Nephron (organoid): ENCODE measurements at regions not wholly inside any gene's neighbourhood (a gene's known extent, or its start where the extent isn't known, plus 50 kb on each side); places are given as distances from the start of the nearest gene placed in this dataset.

Experiments
- H3K27ac Mint-ChIP-seq, 3 experiments: 2 replicates each; pipeline ENCODE4 v1.8.0; 2020; ENCODE audit warnings: mixed read lengths in 3 of 3, mild to moderate bottlenecking in 2 of 3, moderate library complexity in 1 of 3
- H3K27me3 Mint-ChIP-seq: 2 replicates; pipeline ENCODE4 v1.8.0; 2021; ENCODE audit warnings: low read depth, mild to moderate bottlenecking, moderate library complexity, mixed read lengths
- H3K36me3 Mint-ChIP-seq: 2 replicates; pipeline ENCODE4 v1.8.0; 2020; ENCODE audit warnings: low read depth, mixed read lengths
- H3K4me1 Mint-ChIP-seq: 2 replicates; pipeline ENCODE4 v1.8.0; 2020; ENCODE audit warnings: mixed read lengths
- H3K4me3 Mint-ChIP-seq, 3 experiments: 2 replicates each; pipeline ENCODE4 v1.8.0; 2020; ENCODE audit warnings: mild to moderate bottlenecking in 3 of 3, mixed read lengths in 3 of 3, moderate library complexity in 2 of 3
- H3K9me3 Mint-ChIP-seq: 2 replicates; pipeline ENCODE4 v1.8.0; 2020; ENCODE audit warnings: mixed read lengths
- TF ChIP-seq, protein P1 (sequence below), 3 experiments: fragments of 200-600 bp; sonication (generic); IDR thresholded peaks; one replicate each; pipeline ENCODE4 v1.5.0; 2021; ENCODE audit warnings: antibody characterized with exemption in 3 of 3; ENCODE audit not compliant: unreplicated experiment in 3 of 3

DNA sequence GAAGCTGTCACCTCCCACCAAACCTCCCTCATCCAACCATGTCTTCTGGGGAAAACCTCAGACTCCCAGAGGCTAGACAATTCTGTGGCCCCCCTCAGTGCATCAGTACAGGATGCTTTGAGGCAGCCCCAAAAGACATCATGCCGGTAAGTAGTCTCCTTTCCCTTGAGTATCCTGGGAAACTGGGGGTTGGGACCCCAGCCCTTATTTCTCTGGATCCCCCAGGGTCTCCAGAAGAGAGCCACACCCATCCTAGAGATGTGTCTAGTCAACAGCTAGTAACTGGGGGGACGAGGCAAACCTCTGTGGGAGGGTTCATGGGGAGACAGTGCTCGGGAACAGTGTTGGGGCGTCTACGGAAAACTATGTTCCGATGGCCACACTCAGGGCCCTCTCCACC lies 974.2 kb upstream of the TMEM132C start:
- peaks cover 4% of the 10 kb centered on the region for H3K27me3 Mint-ChIP-seq
- no peaks in the 10 kb centered on the region for H3K36me3 Mint-ChIP-seq
- H3K27ac Mint-ChIP-seq = no peak overlapping the region
- TF ChIP-seq, protein P1, sequence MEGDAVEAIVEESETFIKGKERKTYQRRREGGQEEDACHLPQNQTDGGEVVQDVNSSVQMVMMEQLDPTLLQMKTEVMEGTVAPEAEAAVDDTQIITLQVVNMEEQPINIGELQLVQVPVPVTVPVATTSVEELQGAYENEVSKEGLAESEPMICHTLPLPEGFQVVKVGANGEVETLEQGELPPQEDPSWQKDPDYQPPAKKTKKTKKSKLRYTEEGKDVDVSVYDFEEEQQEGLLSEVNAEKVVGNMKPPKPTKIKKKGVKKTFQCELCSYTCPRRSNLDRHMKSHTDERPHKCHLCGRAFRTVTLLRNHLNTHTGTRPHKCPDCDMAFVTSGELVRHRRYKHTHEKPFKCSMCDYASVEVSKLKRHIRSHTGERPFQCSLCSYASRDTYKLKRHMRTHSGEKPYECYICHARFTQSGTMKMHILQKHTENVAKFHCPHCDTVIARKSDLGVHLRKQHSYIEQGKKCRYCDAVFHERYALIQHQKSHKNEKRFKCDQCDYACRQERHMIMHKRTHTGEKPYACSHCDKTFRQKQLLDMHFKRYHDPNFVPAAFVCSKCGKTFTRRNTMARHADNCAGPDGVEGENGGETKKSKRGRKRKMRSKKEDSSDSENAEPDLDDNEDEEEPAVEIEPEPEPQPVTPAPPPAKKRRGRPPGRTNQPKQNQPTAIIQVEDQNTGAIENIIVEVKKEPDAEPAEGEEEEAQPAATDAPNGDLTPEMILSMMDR (IDR thresholded peaks at IDR 0.05; ENCODE audit: unreplicated experiment in 3 of 3) = no peak
- H3K9me3 Mint-ChIP-seq = no peaks in the 10 kb centered on the region
- H3K4me1 Mint-ChIP-seq = no peaks in the 10 kb centered on the region
- no peak overlapping the region for H3K4me3 Mint-ChIP-seq

DNA sequence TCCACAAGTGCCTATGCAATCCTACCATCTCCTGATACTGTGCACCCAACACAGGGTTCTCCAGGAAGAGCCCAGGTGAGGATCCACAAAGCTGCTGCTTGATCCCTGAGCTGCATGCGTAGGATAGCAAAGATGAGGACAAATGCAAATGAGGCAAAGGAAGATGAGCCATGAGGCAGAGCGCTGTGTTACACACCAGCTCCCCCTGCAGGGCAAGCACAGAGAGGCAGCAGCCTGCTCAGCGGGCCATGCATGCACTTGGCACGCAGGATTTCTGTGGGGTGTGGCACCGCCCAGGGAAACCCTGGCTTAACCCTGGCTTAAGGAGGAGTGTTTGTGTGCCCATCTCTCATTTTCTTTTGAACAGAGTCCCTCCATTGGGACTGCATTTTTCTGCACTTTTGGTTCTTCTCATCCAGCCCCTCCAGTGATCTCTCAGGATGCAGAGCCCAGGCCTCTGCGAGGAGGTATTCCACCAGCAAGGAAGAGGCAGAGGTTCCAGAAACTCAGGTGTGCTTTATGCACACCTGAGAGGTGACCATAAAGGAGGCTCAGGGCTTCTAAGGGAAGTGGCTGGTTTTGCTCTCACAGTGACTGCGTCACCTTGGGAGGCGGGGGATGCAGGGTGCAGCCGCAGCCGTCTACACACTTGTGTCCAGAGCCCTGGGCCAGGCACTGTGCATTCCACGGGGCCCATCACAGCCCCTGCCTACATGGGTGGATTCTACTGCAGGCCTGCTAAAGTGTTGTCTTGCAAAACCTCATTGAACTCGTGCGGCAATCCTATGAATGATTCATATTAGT lies 973.3 kb upstream of the TMEM132C start:
- no peaks in the 10 kb centered on the region for H3K36me3 Mint-ChIP-seq
- no peaks in the 10 kb centered on the region for H3K9me3 Mint-ChIP-seq
- TF ChIP-seq, protein P1 (IDR thresholded peaks at IDR 0.05; ENCODE audit: unreplicated experiment in 3 of 3) = peak; percentile 73 to 74 (median 74)
- H3K27me3 Mint-ChIP-seq = no peaks in the 10 kb centered on the region
- H3K4me3 Mint-ChIP-seq = no peak overlapping the region
- H3K27ac Mint-ChIP-seq = no peak overlapping the region
- H3K4me1 Mint-ChIP-seq = no peaks in the 10 kb centered on the region

DNA sequence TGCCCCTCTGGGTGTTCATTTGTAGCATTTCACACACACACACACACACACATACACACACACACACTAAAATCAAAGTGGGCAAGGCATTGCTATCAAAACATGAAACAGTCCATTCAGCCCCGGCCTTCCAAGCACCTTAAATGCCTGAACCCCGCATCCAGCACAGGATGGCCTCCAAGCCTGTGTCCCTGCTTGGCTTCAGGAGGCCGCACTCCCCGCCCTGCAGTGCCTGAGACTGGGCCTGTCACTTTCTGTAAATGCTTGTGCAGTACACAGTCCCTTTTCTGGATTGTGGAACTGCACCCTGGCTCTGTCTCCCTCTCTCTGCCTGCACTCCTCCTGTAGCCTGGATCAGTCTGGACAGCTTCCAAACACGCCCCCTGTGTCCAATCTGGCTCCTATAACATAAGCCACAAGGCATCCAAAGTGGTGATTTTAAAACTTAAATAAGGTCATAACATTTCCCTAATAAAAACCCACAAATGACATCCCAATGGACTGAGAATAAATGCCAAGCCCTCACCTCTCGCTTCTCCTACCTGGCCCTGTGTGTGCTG lies 972.2 kb upstream of the TMEM132C start:
- Mint-ChIP-seq H3K4me1 (no peaks in the 10 kb centered on the region), H3K9me3 (peaks cover 3% of the 10 kb centered on the region), H3K4me3 (no peak overlapping the region), H3K36me3 (no peaks in the 10 kb centered on the region), H3K27me3 (no peaks in the 10 kb centered on the region), H3K27ac (no peak overlapping the region)
- TF ChIP-seq, protein P1 (IDR thresholded peaks at IDR 0.05; ENCODE audit: unreplicated experiment in 3 of 3) = no peak

DNA sequence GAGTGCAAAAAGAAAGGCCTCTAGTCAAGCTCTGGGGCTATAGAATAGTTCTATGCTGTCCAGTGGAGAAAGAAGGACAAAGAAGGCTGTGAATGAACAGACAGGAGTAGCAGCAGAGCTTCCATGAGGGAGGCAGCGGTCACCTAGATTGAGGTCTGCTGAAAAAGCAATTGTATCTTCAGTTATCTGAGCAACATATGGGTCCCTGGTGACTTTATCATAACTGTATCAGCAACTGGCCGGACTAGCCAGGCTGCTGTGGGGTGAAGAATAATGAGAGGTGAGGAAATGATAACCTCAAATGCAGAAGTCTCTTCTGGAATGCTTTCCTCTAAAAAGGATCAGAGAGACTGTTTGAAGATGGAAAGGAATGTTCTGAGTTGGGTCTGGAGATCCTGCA lies 971.3 kb upstream of the TMEM132C start:
- Mint-ChIP-seq H3K9me3 (peaks cover 4% of the 10 kb centered on the region), H3K4me3 (no peak overlapping the region), H3K27ac (no peak overlapping the region), H3K4me1 (no peaks in the 10 kb centered on the region), H3K27me3 (no peaks in the 10 kb centered on the region), H3K36me3 (no peaks in the 10 kb centered on the region)
- TF ChIP-seq, protein P1 (IDR thresholded peaks at IDR 0.05; ENCODE audit: unreplicated experiment in 3 of 3) = no peak

DNA sequence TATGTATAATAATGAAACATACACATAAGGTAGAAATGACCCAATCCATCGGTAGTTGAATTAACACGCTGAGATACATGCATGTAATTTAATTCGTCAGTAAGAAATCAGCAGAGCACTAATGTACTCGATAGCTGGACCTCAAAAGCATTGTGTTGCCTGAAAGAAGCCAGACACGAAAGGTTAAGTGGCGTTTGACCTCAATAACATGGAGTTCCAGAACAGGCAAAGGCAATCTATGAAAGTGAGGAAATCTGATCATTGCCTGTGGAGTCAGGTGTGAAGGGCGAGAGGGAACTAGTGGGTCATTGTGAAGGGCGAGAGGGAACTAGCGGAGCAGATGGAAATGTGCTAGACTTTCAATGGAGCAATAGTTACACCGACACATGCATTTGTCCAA lies 970.4 kb upstream of the TMEM132C start:
- Mint-ChIP-seq H3K9me3 (peaks cover 9% of the 10 kb centered on the region), H3K27ac (no peak overlapping the region), H3K36me3 (no peaks in the 10 kb centered on the region), H3K4me3 (no peak overlapping the region), H3K4me1 (no peaks in the 10 kb centered on the region), H3K27me3 (peaks cover 4% of the 10 kb centered on the region)
- TF ChIP-seq, protein P1 (IDR thresholded peaks at IDR 0.05; ENCODE audit: unreplicated experiment in 3 of 3) = no peak

DNA sequence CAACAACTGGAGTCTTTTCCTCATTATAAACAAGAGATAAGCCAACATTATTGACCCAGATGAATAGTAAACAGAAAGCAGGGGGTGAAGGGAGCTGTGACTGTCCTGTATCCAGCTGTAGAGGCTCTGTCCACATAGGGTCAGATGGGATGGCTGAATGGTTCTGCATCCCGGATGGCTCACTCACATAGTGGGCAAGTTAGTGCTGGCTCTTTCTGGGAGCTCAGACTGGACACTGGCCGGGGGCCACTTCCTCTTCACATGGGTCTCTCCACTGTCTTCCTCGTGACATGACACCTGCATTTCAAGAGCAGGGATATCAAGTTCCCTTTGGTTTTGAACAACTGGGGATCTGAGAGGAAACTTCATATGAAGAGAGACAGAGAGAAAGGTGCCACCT lies 969.6 kb upstream of the TMEM132C start:
- H3K4me1 Mint-ChIP-seq = no peaks in the 10 kb centered on the region
- peaks cover 9% of the 10 kb centered on the region for H3K9me3 Mint-ChIP-seq
- no peak overlapping the region for H3K4me3 Mint-ChIP-seq
- H3K27me3 Mint-ChIP-seq = peaks cover 4% of the 10 kb centered on the region
- TF ChIP-seq, protein P1 (IDR thresholded peaks at IDR 0.05; ENCODE audit: unreplicated experiment in 3 of 3) = no peak
- no peaks in the 10 kb centered on the region for H3K36me3 Mint-ChIP-seq
- H3K27ac Mint-ChIP-seq = no peak overlapping the region
